ENCODE measurements at regions not wholly inside any gene's neighbourhood (a gene's known extent, or its start where the extent isn't known, plus 50 kb on each side); places are given as distances from the start of the nearest gene placed in this dataset.
A peak's percentile ranks its signal among the peaks of the same experiment; 100 is the strongest.

- peak; percentile 37 for DNase-seq (ENCODE audit: low spot score)
Observed at GRCh38 chr2:105652014-105652796, 92.5 kb upstream of the NCK2 start.

DNA sequence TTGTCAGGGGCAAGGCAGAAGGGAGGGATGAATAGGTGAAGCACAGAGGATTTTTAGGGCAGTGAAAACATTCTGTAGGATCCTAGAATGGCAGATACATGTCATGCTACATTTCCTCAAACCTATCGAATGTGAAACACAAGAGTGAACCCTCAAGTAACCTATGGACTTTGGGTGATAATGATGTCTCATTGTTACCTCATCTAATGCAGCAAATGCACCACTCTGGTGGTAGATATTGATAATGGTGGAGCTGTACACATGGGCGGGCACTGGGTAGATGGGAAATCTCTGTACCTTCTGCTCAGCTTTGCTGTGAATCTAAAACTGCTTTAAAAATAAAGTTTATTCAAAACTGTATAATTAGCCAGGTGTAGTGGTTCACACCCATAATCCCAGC lies 95.2 kb upstream of the NCK2 start:
- DNase-seq (ENCODE audit: low spot score), result no peak

DNA sequence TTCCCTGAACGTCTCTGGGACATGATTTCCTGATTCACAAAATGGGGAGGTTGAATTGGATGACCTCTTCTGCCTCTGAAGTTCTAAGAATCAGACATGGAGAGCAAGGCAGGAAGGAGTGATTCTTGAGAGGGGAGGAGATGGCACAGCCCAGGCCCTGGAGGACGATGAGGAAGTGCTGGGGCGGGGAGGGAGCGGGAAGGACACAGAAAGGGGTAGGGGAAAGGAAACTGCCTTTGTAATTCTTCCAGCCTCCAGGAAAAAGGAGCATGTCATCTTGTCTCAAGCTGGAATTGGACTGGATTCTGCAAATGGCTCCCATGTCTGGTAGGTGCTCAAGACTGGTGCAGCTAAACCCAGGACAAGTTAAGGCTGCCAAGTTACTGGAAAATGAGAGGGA lies 97.0 kb upstream of the NCK2 start:
- DNase-seq (ENCODE audit: low spot score), result no peak

DNA sequence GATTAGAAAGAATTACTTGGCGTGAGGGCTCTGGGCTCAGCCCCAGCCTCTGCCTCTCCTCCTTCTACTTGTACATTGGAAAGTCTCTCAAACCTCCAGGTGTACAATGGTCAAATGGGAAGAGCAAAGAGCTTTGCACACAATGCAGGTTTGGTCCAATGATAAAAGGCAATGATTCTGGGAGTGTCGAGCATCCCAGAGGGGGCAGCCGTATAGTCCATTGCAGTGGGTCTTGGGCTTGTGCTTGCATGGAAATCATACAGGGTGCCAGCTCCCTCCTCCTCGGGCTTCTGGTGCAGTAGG lies 98.0 kb upstream of the NCK2 start:
- no peak for DNase-seq (ENCODE audit: low spot score)

DNA sequence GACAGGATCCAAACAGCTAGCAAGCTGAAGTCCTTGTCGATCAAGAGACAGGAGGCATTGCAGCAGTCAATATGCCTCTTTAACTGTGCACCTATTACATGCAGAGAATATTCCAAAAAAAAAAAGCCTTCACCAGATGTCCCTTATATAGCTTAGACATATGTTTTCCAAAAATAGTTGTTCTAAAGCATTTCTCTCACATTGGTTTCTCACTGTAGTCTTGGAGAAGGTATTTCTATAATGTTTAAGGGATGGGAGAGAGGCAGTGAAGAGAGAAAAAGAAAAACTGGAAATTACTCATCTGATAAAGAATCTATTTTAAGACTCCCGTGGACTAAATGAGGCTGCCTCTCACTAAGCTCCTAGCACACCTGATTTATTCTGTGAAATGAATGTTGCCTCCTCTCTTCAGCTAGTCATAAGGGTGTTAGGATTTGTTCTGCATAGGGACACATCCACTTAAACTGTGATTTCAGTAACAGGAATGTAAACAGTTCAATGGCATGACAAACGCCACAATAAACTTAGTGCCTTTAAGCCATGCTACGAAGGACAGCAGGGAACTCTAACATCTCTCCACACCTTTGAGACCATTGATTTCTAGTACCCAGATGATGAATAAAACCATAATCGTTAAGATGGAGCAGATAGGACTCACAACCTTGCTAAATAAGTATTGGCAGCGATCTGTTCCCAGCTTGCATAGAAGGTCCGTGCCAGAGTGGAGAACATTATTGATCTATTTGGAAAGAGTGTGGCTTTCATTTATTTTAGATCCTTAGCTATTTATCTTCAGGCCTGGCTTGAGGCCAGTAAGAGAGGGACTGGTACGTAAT lies 98.6 kb upstream of the NCK2 start:
- peak; percentile 90 for DNase-seq (ENCODE audit: low spot score)

DNA sequence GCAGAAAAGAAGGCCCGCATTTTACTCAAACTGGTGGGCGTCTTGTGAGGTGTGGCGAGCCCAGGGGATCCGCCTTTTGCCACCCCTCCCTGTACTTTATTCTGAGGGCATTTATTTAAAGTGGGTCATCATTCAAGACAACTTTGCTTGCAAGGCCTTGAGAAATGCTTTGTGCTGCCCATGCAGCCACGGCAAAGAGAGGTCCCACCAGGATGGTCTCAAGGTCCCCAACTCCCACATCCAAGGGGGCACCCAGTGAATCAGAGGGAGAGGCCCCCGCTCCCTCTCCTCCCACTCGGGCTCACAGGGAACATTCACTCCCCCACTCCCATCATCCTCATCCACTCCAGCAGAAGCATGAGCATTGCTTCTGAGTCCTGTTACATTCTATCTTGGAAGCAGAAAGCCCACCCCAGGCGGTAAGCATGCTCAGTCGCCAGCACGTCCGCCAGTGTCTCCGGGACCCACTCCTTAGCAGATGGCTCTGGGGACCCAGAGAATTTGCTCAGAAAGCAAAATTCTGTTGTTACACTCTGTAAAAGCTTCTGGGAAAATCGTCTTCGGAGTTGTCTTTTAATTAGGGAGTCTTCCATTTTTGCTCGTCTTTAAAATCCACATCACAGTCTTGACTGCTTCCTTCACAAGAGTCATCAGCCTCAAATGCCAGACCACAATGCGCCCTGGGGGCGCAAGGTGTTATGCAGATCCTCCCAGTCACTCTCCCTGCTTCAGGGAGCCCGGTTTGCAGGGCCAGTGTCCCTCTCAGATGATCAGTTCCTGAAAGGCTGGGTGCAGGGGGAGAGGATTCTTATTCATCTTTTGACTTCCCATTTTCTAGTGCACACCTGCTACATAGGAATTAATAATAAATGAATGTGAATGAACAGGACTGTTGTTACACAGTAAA lies 99.4 kb upstream of the NCK2 start:
- DNase-seq (ENCODE audit: low spot score), result no peak

GRCh38 chr2:105644174-105644980 lies 100.3 kb upstream of the NCK2 start:
- DNase-seq (ENCODE audit: low spot score), result no peak

DNA sequence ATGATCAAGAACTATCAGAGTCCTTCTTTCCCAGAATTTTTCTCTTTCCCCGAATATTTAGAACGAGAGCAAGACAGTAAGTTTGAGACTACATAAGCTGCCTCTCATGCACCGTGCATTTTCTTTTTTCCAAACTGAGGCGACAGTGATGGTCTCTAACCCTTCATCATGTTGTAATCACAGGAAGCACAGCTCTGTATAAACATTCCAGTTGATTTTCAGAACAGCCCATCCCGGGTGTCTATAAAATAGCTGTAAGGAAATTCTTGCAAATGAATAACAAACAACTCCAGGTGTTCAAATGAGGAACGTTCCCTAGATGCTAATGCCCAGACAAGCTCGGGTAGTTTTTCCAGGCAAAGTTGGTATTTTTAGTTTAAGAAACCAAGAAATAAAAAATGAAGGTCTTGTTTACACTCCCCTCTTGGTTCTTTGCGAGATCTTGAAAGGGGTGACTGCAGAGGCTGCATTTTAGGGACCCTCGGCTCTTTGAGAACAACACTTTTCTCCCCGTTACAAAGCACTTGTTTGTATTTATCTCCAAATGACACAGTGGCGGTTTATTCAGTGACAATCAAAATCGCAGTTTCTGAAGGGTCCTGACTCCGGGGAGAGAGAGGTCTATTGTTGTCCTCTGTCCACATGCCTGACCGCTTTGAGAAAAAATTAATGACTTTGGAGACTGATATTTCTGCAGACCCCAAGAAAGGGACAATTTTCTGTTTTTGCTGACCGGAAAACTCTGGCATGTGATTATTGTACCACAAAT lies 101.1 kb upstream of the NCK2 start:
- no peak for DNase-seq (ENCODE audit: low spot score)

DNA sequence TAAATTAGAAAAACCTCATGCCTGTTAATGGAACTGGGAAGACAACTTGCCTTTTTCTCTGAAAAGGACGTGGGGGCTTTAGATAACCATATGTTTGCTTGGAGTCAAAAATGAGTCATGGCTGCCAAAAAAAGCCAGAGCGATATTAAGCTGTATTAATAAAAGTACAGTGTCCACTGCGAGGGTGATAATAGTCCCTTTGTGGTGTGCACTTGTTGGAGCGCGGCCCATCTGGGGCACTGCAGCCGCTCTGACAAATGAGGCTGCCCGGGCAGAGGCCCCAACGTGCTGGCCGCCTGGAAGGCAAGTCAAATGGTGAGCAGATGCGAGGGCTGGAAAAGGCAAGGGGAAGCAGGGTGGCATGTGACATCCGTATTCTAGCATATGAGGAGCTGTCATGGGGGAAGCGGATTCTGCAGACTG lies 103.3 kb upstream of the NCK2 start:
- no peak for DNase-seq (ENCODE audit: low spot score)

DNA sequence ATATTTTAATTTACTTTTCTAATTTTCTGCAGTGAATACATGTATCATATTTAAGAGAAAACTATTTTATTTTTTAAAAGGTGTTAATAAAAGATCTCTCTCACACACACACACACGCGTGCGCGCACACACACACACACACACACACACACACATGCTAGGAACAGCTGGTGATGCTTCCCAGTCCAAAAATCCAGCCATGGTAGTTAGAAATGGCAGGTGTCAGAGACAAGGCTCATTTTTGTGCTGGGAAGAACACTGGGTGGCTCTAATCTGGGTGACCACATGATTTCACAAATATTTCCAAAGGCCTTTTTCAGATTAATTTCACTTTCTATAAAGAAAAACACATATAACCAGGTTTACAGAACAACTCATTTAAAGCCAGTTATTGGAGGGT lies 104.5 kb upstream of the NCK2 start:
- no peak for DNase-seq (ENCODE audit: low spot score)

DNA sequence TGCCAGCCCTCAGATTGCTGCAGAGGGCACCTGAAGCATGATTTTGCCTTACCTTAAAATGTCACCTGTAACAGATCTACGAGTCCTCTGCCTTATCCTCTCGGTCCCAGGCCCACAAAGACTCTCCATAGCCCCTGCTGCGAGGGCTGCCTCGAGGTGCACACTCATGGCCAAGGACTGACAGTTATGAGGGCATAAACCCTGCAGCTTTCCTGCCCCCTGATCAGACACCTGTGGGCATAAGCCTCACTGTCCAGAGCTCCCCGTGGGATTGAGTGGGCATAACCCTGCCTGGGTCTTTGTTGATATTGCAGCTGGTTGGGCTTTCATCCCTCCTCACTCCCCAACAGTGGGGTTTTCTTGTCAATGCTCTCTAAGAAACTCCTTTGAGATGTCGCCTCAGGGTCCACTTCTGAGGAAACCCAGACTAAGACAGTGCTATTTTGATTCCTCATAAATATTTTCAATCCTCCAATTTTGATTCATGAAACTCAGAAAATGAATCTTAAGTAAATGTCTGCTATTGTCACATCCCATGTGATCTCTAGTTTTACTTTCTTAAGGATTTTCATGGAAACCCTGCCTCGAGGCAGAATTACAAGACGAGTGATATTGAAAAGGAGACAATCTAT lies 108.5 kb upstream of the NCK2 start:
- DNase-seq (ENCODE audit: low spot score), result no peak

DNA sequence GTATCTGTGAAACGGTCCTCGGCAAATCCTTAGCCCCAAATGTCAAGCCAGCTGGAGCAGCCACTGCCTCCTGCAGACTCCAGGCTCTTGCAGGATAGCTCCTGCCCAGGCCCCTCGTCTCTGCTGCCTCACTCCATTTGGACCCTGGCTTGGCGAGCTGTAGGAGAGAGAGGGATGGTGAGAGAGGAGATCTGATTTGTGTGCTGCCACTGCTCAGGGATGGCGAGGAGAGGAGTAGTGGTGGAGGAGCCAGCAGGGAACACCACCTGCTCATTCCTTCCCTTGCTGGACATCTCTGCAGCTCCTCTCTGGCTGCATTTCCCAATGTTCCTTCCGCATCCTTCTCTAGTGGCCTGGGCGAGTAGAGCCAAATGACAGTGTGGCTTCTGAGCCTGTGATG lies 109.1 kb upstream of the NCK2 start:
- no peak for DNase-seq (ENCODE audit: low spot score)

DNA sequence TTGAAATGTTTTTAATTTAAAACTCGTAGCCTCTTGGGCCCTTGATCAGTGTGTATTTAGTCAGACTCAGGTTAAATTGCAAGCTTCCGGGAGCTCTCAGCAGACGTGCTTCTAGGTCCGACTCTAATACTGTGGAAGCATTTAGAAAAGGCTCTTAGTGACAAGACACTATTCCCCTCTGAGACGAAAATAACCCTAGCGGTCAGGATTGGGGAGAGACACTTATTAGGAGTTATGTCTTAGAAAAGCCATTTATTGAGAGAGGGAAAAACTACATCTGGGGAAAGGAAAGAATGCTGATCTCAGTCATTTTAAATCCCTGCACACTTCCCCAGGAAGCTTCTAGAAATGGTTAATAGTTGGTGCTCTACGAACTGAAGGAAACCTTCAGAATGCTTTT lies 110.5 kb upstream of the NCK2 start:
- no peak for DNase-seq (ENCODE audit: low spot score)

GRCh38 chr2:105631922-105632321 lies 112.8 kb upstream of the NCK2 start:
- DNase-seq (ENCODE audit: low spot score), result no peak

DNA sequence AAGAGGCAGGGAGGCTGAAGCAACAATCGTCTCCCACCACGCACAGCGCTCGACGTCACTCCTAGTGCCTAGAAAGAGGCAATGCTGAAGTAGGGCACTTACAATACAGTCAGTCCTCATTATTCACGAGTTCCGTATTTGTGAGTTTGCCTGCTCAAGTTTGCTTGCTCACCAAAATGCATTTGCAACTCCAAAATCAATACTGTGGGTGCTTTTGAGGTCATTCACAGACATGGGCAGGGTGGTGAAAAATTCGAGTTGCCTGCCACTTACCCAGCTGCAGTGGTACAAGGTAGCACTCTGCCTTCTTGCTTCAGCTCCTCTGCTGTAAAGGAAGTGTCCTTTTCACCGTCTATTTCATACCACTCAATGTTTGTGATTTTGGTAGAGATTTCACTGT lies 113.7 kb upstream of the NCK2 start:
- DNase-seq (ENCODE audit: low spot score), result peak; percentile 27

DNA sequence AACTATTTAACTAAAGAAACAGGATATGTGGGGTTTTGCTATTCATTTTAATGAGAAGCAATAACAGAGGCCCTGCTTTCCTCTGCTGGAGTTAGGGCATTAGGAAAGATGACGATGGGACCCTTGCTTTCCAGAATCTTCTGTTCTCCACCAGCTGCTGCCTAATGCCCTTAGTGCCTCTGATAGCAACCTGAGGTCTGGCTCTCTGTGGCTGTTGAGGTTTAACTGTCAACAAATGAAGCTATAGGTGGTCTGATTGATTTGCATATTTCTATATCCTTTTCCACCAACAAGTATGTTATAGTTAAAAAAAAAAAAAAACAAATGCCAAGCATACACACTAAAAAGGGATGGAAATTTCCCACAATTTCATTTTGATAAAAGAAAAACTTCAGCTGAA lies 115.1 kb upstream of the NCK2 start:
- no peak for DNase-seq (ENCODE audit: low spot score)

- DNase-seq (ENCODE audit: low spot score), result no peak
Observed at GRCh38 chr2:105627534-105627933, 117.2 kb upstream of the NCK2 start.

GRCh38 chr2:105626966-105627340 lies 117.8 kb upstream of the NCK2 start:
- no peak for DNase-seq (ENCODE audit: low spot score)

DNA sequence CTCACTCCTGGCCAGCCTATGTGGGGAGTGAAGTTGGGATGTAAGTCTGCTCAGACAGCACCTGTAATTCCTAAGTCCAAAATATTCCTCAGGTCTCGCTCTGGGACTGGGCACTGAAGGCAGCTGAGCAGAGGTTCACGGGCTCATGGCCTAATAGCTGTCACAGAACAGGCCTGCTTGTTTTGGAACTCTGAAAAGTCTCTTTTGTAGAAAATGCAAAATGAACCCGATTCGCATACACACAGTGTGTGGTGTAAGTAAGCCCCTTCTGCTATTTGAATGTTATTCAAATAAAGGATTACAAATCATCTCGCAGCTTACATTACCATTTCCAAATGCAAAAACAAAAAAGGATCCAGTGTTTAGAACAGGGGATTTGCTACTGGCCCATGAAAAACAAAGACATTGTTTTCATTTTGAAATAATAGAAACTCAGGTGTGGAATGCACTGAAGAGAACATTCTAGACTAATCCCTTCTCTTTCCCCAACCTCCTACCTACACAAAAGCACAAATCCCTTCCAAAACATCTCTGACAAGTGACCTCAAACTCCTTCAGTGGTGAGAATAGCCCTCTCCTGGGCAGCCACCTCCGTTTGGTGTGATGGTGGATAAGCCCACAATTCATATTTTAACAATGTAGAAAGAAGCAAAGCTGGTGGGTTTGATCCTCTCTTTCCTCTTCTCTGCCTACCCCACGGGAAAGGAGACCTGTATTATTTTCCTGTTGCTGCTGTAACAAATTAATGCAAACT lies 118.3 kb upstream of the NCK2 start:
- no peak for DNase-seq (ENCODE audit: low spot score)

GRCh38 chr2:105625632-105626031 lies 119.1 kb upstream of the NCK2 start:
- DNase-seq (ENCODE audit: low spot score), result no peak
